GM21529 (cell line): ENCODE measurements at regions not wholly inside any gene's neighbourhood (a gene's known extent, or its start where the extent isn't known, plus 50 kb on each side); places are given as distances from the start of the nearest gene placed in this dataset.
"Not testable (repeated sequence)": the region's sequence is repeated elsewhere in the genome, so short reads cannot be mapped to it uniquely, and the experiment has no call there.

Experiments
- ATAC-seq: cut with Tn5 transposase; IDR thresholded peaks from one replicate; pipeline ENCODE4 v1.9.1; 2021; ENCODE audit not compliant: unreplicated experiment

DNA sequence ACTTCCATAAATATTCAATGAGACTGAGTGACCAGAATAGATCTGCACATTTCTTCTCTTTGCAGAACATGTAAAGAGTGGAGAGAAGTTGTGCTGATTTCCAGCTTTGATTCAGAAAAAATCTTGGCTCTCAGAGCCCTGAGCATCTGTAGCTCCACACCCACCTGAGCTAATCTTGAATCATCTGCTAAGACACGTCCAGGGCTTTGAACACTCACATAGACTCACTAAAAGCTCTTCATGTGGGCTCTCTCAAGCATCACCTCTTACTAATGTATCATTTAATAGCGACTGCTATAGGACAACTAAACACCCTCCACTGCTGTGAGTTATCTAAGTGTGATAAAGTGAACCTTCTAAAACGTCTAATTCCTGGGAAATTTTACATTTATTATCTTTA lies 147.7 kb upstream of the GRIA3 start:
- no peak for ATAC-seq

DNA sequence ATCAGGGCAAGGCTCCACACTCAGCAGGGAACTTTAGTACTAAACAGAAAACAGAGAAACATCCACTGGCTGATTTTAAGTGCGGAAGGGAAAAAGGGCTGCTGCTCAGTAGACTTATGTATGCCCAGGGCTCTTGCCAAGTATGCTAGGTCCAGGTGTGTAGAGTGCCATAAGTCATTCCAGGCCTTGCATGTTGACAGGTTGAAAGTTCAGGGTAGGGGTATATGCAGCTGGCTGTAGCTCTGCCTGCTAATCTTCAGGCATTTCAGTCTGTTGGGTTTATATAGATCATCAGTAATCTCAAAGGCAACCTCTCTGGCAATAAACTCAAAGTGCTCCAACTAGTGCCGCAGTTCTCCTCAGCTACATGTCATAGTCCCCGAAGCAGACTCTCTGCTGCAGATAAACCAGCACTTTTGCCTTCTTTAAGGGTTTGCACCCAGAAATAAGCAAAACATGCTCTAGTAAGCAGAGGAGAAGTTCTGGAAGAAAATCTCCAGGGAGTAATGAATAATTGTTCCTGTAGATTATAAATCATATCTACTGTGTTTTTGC lies 134.9 kb upstream of the GRIA3 start:
- no peak for ATAC-seq

DNA sequence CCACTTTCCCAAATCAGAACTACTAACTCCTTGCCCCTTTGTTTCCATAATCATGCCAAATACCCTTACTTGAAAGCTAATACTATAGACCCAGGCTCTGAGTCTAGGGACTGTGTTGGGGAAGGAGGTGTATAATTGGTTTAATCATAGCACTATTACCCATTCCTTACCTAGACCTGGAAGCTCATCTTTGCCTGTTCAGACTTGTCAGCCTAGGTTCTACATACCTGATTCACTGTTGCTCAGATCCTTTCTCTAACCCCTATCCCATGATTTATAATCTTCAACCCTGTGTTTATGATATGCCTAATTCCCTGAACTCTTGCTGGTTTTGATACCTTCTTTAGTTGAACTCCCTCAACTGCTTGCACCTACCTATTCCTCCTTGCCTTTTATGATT lies 123.1 kb upstream of the GRIA3 start:
- ATAC-seq = no peak

DNA sequence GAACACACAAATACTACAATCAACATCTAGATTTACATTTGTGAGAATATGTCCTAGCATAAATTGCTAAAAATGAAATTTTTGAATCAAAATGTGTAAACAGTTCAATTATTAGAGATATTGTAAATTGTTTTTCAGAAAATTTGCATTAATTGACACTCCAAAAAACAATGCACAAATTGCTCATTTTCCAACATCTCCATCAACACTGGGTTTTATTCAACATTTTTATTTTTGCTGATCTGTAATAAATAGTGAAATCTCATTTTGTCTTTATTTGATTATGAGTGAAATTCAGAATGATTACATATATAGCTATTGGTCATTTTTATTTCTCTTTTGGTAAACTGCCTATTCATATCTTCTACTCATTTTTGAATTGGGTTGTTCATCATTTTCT lies 120.0 kb upstream of the GRIA3 start:
- ATAC-seq = no peak

DNA sequence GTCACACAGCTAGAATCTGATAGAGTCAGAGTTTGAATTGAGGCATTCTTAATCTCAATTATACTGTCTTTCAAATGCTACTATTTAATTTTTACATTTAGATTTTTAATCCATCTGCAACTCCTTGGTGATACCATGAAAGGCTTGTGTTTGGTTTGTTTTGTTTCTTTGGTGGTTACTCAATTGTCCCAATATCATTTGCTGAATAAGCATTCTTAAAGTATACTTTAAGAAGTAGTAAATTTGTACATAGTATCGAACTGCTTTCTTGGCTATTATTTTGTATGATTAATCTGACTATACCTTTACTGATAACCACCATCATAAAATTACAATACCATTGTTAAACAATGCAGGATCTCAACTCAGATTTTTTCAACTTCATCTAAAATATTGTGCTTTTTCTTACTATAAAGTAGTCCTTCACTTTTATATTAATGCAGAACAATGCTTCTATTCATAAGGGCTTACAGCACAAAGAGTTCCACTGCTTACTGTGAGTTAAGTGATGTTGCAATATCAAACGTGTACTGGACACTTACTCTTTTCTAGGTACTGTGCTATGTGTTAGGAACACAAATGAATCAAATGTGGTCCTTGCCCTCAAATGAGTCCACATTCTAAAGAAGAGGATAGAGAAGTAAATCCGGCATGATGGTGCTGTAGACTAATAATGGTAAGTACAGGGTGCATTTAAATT lies 111.2 kb upstream of the GRIA3 start:
- ATAC-seq = no peak

DNA sequence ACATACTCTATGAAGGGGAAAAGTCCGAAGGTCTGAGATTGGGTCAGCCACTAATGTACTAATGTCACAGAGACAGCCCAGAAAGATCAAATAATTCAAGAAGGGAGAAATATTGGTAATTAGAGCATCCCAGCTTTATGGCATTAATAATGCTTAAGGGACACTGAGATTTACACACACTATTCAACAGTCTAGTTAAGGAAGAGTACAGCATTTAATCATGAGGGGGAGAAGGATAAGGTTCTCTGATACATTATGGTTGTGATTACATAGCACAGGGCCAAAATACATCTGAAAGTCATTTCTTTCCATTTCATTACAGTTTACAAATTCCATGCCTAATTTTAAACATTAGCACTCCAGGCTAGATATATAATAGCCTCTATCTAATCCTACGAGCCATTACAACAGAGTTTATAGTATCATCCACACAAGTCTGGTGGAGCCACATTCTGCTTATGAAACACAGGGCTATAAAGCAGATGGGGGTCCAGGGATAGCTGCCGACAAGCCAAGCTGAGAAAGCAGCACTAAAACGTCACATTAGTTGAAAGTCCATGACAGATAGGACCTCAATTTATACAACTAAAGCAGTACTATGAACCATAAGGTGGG lies 108.0 kb upstream of the GRIA3 start:
- no peak for ATAC-seq

DNA sequence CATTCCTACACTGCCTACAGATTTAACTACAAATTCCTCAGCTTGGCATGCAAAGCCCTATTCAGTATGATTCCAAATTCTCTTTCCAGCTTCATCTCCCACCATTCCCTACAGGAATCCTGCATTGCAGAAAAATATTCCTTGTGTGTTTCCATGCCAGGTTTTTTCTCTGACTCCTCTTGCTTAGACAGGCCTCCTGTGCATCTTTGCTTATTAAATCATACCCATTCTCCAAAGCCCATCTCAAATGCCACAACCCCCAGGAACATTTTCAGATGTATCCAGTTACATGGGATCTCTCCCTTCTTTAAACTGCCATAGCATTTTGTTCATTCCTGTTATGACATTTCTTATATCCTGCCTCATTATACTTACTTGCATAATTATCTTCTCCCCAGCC lies 106.4 kb upstream of the GRIA3 start:
- ATAC-seq = no peak

DNA sequence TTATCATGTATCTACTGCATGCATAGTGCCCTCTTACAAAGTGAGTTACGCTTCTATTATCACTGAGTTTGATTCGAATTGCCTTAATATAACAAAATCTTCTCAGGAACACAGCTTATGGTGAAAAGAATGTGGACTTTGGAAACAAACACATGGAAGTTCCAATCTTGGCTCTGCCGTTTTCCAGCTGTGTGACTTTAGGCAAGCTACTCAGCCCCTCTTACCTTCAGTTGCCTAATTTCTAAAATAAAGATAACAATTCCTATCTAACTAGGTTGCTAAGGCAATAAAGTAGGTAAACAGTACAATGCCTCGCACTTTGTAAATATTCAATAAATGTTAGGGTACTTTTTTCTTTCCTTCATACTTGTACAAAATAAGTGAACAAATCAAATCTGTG lies 104.0 kb upstream of the GRIA3 start:
- ATAC-seq = no peak

DNA sequence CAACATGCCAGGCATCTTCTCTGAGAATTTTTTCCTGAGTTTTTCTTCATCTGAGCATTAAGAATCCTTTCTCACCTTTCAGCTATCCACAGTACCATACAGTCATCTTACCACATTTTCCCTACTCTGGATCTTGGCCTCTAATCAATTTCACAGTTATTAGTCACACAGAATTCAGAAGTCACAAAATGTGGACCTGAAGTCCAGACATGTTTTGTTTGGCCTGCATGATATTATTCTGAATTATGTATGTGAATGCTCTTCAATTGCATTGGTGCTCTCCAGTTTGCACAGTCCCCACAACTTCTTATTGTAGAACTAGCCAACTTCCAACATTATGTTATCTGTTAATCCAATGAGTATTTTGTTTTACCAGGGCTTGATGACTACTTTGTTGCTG lies 102.3 kb upstream of the GRIA3 start:
- no peak for ATAC-seq

DNA sequence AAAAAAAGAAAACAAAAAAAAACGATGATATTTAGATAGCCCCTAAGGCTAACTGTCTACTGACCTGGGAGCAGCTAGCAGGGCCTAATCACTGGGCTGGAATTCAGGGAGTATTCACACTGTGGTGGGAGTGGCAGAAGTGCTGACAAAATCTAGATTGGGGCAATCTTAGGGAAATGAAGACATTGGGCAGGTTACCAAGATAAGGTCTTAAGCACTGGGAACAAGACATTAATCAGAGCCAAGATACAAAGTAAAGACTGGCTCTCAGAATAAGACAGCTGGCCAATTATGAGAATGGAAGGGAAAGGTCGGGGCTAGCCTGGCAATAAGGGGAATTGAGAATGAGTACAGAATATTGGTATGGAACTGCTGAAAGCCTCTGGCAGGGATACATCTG lies 100.2 kb upstream of the GRIA3 start:
- ATAC-seq = no peak

DNA sequence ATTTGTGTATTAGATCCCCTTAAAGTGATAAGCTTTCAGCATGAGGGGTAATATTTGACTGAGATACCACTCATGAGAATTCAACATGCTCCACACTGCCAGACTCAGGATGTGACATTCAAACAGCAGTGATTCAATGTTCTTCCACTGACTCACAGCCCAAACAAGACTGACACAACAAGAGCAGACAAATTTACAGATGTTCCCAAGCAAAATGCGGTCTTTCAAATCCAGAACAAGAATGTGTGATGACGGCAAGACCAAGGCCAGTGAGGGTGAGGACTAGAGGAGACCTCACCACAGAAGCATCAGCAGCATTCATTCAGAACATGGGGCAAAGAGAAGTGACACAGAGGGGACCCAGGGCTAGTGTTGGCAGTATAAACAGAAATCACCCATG lies 99.3 kb upstream of the GRIA3 start:
- no peak for ATAC-seq

DNA sequence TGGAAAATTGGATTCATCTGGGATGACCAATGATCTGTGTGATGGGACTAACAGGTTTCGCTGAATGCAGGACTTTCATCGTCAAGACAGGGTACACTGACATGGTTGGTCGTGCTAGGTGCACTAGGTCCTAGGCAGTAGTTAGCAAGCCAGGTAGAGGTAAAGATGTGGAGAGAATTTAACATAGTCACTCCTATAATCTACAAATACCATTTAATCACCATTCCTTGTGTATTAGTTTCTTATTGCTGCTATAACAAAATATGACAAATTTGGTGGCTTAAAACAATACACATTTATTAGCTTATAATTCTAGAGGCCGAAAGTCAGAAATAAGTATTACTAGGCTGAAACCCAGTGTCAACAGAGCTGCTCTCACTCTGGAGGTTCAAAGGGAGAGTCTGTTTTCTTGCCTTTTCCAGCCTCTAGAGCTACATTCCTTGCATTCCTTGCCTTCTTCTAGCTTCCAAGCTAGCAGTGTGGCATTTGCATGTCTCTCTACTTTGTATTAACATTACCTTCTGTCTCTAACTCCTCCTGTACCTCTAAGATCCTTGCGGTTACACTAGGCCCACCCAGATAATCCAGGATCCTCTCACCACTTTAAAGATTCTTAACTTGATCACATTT lies 98.7 kb upstream of the GRIA3 start:
- ATAC-seq = no peak

DNA sequence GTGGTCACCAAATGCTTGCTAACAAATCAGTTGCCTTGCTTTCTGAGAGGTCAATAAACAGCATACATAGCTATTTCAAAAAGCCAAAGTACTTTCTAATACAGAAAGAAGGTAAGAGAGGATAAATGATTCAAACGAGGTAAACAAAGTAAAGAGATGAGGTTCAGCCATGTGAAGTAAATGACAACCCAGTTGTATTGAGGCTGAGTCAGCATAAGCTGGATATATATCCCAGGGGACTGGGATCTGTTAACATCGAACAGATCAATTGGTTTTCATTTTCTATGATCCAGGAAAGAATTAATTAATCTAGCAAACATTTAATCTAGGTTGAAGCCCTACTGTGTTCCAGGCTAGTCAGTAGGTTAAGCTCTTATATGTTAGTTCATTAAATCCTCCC lies 97.3 kb upstream of the GRIA3 start:
- ATAC-seq = no peak

DNA sequence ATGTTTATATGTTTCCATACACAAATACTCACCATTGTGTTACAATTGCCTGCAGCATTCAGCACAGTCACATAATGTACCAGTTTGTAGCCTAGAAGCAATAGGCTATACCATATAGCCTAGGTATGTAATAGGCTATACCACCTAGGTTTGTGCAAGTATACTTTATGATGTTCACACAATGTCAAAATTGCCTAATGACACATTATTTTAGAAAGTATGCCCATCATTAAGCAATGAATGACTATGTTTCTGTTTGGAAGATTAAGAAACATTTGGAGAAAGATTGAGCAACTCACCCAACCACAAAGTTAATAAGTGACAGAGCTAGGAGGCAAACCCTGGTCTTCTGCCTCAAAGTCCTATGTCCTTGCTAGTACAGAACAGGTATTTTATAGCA lies 96.8 kb upstream of the GRIA3 start:
- ATAC-seq = no peak

DNA sequence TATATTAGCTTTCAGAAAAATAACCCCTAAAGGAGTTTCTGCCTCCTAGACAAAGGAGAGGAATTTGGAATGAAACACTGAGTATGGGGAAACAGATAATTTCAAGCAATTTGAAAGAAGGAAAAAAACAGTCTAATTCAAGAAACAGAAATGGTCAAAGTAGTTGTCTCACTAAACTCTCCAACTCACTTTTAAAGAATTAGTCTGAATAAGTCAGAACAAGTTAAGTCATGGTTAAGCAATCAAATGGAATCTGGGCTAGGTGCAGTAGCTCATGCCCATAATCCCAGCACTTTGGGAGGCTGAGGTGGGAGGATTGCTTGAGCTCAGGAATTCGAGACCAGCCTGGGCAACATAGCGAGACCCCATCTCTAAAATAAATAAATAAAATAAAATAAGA lies 95.7 kb upstream of the GRIA3 start:
- no peak for ATAC-seq

DNA sequence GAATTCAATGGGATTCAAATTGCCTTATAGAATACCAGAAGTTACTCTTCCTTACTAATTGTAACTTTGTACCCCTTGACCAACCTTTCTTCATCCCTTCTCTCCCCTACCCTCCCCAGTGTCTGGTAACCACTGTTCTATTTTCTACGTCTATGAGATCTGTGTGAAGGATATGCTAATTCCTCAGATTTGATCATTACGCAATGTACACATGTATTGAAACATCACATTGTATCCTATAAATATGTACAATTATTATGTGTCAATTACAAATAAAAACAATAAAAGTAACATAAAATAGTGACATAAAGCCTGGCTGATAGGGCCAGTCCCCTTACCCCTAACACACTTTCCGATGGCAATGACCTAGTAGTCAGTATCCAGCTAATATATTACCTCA lies 95.1 kb upstream of the GRIA3 start:
- ATAC-seq = no peak

DNA sequence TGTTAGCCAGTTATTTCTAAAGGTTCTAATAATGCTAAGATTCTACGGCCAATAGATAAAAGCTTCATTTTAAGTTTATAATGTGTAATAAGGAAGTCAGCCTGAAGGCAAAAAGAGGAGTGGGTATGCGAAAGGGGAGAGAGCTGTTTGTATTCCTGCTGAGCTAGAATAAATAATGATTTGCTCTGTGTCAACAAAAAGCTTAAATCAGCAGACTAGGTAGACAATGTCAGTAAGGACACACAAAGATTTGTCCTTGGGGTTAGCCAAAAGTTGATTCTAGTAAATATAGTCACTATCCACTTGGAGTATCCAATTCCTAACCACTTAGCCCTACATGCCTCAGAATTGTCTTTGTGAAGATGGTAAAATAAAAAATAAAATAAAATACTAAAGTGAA lies 90.3 kb upstream of the GRIA3 start:
- ATAC-seq = no peak

DNA sequence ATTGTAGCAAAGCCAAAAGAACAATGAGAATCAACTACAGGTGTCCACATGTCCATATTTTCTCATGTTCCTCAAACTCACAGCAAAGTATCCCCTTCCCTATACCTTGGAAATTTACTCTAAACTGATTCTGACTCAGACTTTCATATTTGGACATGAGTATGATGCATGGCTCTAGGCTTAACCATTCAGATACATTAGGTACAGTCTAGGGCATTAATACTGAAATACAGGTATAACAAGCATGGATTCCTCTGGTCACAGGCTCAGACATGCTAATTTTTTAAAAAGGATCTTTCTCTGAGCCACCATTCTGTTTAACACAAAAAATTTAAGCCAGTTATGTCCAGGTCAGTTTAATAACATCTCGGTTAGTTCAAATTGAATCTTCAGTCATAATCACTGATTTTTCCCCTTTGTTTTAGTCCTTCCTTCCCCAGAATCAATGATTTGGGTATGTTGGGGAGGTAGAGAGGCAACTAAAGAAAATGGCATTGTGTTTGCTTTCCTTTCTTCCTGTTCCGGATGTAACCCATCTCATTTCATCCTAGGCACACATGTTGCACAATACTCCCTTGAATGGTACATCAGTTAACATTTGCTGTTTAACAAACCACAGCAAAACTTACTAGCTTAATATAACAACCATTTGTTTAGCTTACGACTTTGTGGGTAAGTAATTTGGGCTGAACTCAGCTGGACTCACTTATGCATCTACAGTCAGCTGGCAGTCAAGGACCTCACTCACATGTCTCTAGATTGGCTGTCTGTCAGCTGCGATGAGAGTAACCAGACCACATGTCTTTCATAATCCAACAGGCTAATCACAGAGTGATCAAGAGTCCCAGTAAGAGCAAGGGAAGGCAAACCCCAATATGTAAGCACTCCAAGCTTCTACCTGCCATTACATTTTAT lies 75.3 kb upstream of the GRIA3 start:
- no peak for ATAC-seq

DNA sequence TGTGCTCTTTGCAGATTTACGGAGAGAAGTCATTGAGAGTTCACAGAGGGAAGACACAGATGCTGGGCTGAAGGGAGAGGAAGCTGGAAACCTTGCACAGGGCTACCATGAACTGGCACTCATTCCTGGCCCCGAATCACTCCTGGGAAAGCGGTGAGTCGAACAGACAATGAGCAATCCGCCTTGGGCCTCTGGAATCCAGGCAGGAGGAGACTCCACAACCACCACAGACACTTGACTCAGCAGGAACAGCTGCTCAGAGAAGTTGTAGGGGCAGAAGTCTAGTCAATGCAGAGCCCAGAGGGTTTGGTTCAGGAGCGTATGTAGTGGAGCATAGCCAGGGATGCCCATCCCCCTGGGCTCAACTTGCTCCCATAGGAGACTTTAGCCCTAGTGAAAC lies 62.8 kb upstream of the GRIA3 start:
- ATAC-seq = no peak

DNA sequence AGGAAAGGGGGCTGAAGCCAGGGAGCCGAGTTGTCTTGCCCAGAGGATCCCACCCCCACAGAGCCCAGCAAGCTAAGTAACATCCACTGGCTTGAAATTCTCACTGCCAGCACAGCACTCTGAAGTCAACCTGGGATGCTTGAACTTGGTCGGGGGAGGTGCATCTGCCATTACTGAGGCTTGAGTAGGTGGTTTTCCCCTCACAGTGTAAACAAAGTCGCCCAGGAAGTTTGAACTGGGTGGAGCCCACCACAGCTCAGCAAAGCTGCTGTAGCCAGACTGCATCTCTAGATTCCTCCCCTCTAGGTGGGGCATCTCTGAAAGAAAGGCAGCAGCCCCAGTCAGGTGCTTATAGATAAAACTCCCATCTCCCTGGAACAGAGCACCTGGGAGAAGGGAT lies 54.3 kb upstream of the GRIA3 start:
- ATAC-seq = not testable (repeated sequence)
